ENCODE measurements at regions not wholly inside any gene's neighbourhood (a gene's known extent, or its start where the extent isn't known, plus 50 kb on each side); places are given as distances from the start of the nearest gene placed in this dataset.
"Not testable (repeated sequence)": the region's sequence is repeated elsewhere in the genome, so short reads cannot be mapped to it uniquely, and the experiment has no call there.

- no peaks in the 10 kb centered on the region for H3K9me3 Mint-ChIP-seq
- H3K4me3 Mint-ChIP-seq: no peak overlapping the region
- H3K36me3 Mint-ChIP-seq: no peaks in the 10 kb centered on the region
- no peak overlapping the region for H3K27ac Mint-ChIP-seq
- H3K27me3 Mint-ChIP-seq: no peaks in the 10 kb centered on the region
- H3K4me1 Mint-ChIP-seq (ENCODE audit: unreplicated experiment): no peaks in the 10 kb centered on the region
- DNase-seq (ENCODE audit: extremely low spot score, unreplicated experiment): no peak
- TF ChIP-seq, protein P1, sequence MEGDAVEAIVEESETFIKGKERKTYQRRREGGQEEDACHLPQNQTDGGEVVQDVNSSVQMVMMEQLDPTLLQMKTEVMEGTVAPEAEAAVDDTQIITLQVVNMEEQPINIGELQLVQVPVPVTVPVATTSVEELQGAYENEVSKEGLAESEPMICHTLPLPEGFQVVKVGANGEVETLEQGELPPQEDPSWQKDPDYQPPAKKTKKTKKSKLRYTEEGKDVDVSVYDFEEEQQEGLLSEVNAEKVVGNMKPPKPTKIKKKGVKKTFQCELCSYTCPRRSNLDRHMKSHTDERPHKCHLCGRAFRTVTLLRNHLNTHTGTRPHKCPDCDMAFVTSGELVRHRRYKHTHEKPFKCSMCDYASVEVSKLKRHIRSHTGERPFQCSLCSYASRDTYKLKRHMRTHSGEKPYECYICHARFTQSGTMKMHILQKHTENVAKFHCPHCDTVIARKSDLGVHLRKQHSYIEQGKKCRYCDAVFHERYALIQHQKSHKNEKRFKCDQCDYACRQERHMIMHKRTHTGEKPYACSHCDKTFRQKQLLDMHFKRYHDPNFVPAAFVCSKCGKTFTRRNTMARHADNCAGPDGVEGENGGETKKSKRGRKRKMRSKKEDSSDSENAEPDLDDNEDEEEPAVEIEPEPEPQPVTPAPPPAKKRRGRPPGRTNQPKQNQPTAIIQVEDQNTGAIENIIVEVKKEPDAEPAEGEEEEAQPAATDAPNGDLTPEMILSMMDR (conservative IDR thresholded peaks at IDR 0.05): no peak
Observed at GRCh38 chrX:96183391-96183790, 501.3 kb upstream of the DIAPH2 start.

DNA sequence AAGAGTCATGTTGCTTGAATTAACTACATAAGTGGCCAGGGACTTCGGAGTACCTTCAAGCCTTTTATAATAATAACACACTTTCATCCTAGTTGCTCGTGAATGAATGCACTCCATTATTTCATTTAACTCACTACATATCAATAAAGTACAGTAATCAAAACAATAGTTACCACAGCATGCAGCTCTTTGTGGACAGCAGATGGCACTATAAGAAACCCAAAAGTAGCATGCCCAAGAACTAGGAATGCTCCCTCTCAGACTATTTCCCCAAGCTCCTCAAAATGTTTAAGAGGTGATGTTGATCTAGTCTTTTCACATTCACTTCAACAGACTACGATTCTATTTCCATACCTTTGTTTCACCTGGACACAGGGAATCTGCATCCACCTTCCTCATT is 500.8 kb upstream of the DIAPH2 start:
- Mint-ChIP-seq H3K4me3 (no peak overlapping the region), H3K4me1 (ENCODE audit: unreplicated experiment) (no peaks in the 10 kb centered on the region), H3K9me3 (no peaks in the 10 kb centered on the region), H3K27me3 (no peaks in the 10 kb centered on the region), H3K36me3 (no peaks in the 10 kb centered on the region), H3K27ac (no peak overlapping the region)
- DNase-seq (ENCODE audit: extremely low spot score, unreplicated experiment): no peak
- TF ChIP-seq, protein P1 (conservative IDR thresholded peaks at IDR 0.05): peak; percentile 60

DNA sequence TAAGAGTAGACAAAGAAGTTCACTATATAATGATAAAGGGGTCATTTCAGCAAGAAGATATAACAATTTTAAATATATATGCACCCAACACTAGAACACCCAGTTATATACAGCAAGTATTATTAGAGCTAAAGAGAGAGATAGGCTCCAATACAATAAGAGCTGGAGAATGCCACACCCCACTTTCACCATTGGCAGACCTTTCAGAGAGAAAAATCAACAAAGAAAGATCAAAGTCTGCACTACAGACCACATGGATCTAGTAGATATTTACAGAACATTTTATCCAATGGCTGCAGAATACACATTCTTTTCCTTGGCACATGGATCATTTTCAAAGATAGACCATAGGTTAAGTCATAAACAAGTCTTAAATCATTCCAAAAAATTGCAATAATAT is 479.7 kb upstream of the DIAPH2 start:
- Mint-ChIP-seq H3K9me3 (no peaks in the 10 kb centered on the region), H3K27me3 (no peaks in the 10 kb centered on the region), H3K4me3 (no peak overlapping the region), H3K4me1 (ENCODE audit: unreplicated experiment) (no peaks in the 10 kb centered on the region), H3K36me3 (no peaks in the 10 kb centered on the region), H3K27ac (no peak overlapping the region)
- no peak for DNase-seq (ENCODE audit: extremely low spot score, unreplicated experiment)
- TF ChIP-seq, protein P1 (conservative IDR thresholded peaks at IDR 0.05): no peak

DNA sequence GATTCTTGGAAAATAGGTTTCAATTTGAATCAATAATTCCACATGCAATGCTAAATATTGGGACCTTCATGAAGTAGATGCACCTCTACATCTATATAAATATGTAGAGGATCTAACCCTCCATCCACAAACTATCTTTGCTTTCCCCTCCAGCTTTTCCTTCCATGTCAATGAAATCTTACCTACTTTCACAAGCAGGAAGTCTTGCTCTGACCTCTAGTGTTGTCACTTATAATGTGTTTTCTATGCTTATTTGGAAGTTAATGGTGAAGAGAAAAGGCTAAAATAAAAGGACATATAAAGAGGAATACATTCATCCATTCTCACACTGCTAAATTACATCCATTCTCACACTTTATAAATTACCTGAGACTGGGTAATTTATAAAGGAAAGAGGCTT is 472.7 kb upstream of the DIAPH2 start:
- TF ChIP-seq, protein P1 (conservative IDR thresholded peaks at IDR 0.05): no peak
- Mint-ChIP-seq H3K27me3 (no peaks in the 10 kb centered on the region), H3K9me3 (no peaks in the 10 kb centered on the region), H3K4me1 (ENCODE audit: unreplicated experiment) (no peaks in the 10 kb centered on the region), H3K27ac (no peak overlapping the region), H3K4me3 (no peak overlapping the region), H3K36me3 (no peaks in the 10 kb centered on the region)
- no peak for DNase-seq (ENCODE audit: extremely low spot score, unreplicated experiment)

DNA sequence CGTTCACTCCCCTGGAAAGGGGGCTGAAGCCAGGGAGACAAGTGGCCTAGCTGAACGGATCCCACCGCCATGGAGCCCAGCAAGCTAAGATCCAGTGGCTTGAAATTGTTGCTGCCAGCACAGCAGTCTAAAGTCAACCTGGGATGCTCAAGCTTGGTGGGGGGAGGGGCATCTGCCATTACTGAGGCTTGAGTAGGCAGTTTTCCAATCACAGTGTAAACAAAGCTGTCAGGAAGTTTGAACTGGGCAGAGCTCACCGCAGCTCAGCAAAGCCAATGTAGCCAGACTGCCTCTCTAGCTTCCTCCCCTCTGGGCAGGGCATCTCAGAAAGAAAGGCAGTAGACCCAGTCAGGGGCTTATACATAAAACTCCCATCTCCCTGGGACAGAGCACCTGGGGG is 470.0 kb upstream of the DIAPH2 start:
- H3K4me1 Mint-ChIP-seq (ENCODE audit: unreplicated experiment); DNase-seq (ENCODE audit: extremely low spot score, unreplicated experiment); H3K27ac Mint-ChIP-seq; H3K27me3 Mint-ChIP-seq; H3K36me3 Mint-ChIP-seq; H3K9me3 Mint-ChIP-seq; H3K4me3 Mint-ChIP-seq: not testable (repeated sequence)

DNA sequence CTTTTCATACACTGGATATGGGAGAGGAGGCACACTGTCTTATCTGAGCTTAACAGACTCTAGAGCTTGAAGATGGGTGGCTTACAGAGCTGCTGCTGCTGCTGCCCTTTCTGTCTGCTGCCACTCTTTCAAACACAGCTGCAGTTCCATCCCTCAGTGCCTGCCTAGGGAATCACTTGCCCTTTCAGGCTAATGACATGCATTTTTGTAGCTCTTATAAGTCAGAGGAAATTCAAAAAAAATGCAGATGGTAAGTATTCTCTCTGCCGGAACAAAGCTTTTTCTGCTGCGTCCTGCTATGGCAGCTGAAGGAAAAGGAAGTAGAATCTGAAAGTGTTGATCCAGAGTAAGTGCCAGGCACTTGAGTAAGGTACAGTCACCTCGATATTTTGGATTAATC is 460.4 kb upstream of the DIAPH2 start:
- no peak for DNase-seq (ENCODE audit: extremely low spot score, unreplicated experiment)
- H3K9me3 Mint-ChIP-seq: no peaks in the 10 kb centered on the region
- no peaks in the 10 kb centered on the region for H3K36me3 Mint-ChIP-seq
- TF ChIP-seq, protein P1 (conservative IDR thresholded peaks at IDR 0.05): no peak
- no peaks in the 10 kb centered on the region for H3K4me1 Mint-ChIP-seq (ENCODE audit: unreplicated experiment)
- no peak overlapping the region for H3K27ac Mint-ChIP-seq
- H3K27me3 Mint-ChIP-seq: no peaks in the 10 kb centered on the region
- no peak overlapping the region for H3K4me3 Mint-ChIP-seq
